K562 (cell line): ENCODE measurements at regions not wholly inside any gene's neighbourhood (a gene's known extent, or its start where the extent isn't known, plus 50 kb on each side); places are given as distances from the start of the nearest gene placed in this dataset.

Experiments used
- ATAC-seq: fragments of 200-7000 bp; cut with Tn5 transposase; 3 replicates; pipeline ENCODE4 v1.9.1; 2020; ENCODE audit warnings: moderate library complexity
- BruUV-seq: library from RNA; stranded (reverse); fragments of 400-500 nt; replicated peaks from 2 replicates; lab custom pipeline; 2021; lab: Mats Ljungman, UMichigan
- CTCF ChIA-PET: fragments of 300-600 bp; formaldehyde crosslinking; extraction: SDS; loops from one replicate; lab custom pipeline; 2021; ENCODE audit warnings: low intra/inter-chr PET ratio; lab: Yijun Ruan, JAX
- POLR2A ChIA-PET: fragments of 300-600, 350-650 bp; sonication (Branson Sonifier 250); formaldehyde crosslinking; extraction: SDS; loops from one replicate; lab custom pipeline; 2021; ENCODE audit warnings: antibody characterized with exemption, inconsistent platforms; lab: Yijun Ruan, JAX
- DNase-seq, 4 experiments: peaks; one replicate each; pipeline versions ENCODE4 v3.0.0 to v3.0.0-alpha.2; 2011 to 2018; ENCODE audit warnings: low spot score in 3 of 4, mixed read lengths in 3 of 4; ENCODE audit errors: extremely low read depth in 1 of 4
- FAIRE-seq: peaks from 2 replicates; lab custom pipeline; 2011; peaks lifted over from hg19 to GRCh38; lab: Jason Lieb, UNC
- H2AFZ ChIP-seq: 2 replicates; pipeline ENCODE4 v1.6.0; 2011; ENCODE audit warnings: low read depth, low read length, control low read depth, inconsistent platforms
- H3K27ac ChIP-seq: fragments of 200-600 bp; 3 replicates; pipeline ENCODE4 v1.8.0; 2011; ENCODE audit warnings: low read depth, mild to moderate bottlenecking, control low read depth, inconsistent platforms, low read length, moderate library complexity, mixed read lengths; ENCODE audit errors: extremely low read depth
- H3K27me3 ChIP-seq, 2 experiments: fragments of 300-600 bp in 1 of 2; 2 replicates in 1 of 2; 3 replicates in 1 of 2; pipeline versions ENCODE4 v1.6.0 to v1.8.0; 2011; ENCODE audit warnings: inconsistent platforms in 2 of 2, low read length in 2 of 2, mild to moderate bottlenecking in 1 of 2, mixed read lengths in 1 of 2, moderate library complexity in 1 of 2; ENCODE audit not compliant: control insufficient read depth in 2 of 2, insufficient read depth in 2 of 2
- H3K36me3 ChIP-seq: fragments of 300-600 bp; 3 replicates; pipeline ENCODE4 v1.8.0; 2011; ENCODE audit warnings: mild to moderate bottlenecking, low read length, inconsistent platforms; ENCODE audit not compliant: control insufficient read depth, insufficient read depth
- H3K4me1 ChIP-seq, 2 experiments: fragments of 200-600 bp in 1 of 2; replicated peaks in 1 of 2; 2 replicates in 1 of 2; 3 replicates in 1 of 2; pipeline versions ENCODE4 v1.5.1 to v1.8.0; 2011; ENCODE audit warnings: inconsistent platforms in 2 of 2, low read length in 2 of 2, mild to moderate bottlenecking in 1 of 2, mixed read lengths in 1 of 2, moderate library complexity in 1 of 2; ENCODE audit not compliant: control insufficient read depth in 2 of 2, insufficient read depth in 2 of 2
- H3K4me2 ChIP-seq: 2 replicates; pipeline ENCODE4 v1.6.1; 2011; ENCODE audit warnings: low read length, control low read depth, inconsistent platforms, mixed read lengths; ENCODE audit not compliant: insufficient read depth
- H3K4me3 ChIP-seq: fragments of 200-600 bp; sonication (generic), shearing (Covaris generic); 2 replicates; pipeline ENCODE4 v1.5.1; 2016; ENCODE audit warnings: control low read depth, inconsistent platforms
- H3K79me2 ChIP-seq: fragments of 200-600 bp; 3 replicates; pipeline ENCODE4 v1.8.0; 2011; ENCODE audit warnings: low read length, inconsistent platforms; ENCODE audit not compliant: control insufficient read depth, insufficient read depth
- H3K9ac ChIP-seq, 2 experiments: 2 replicates each; pipeline versions ENCODE4 v1.6.0 to v1.6.1; 2011; ENCODE audit warnings: low read depth in 2 of 2, low read length in 2 of 2, control low read depth in 1 of 2, inconsistent platforms in 1 of 2, mild to moderate bottlenecking in 1 of 2, mixed read lengths in 1 of 2; ENCODE audit not compliant: insufficient read depth in 1 of 2
- H3K9me1 ChIP-seq: one replicate; pipeline ENCODE4 v1.6.0; 2011; ENCODE audit warnings: inconsistent platforms, mild to moderate bottlenecking, low read length, moderate library complexity; ENCODE audit not compliant: control insufficient read depth, insufficient read depth
- H3K9me3 ChIP-seq: replicated peaks from 2 replicates; pipeline ENCODE4 v1.5.1; 2011; ENCODE audit warnings: low read depth, low read length, inconsistent platforms; ENCODE audit not compliant: control insufficient read depth, insufficient read depth
- H4K20me1 ChIP-seq: replicated peaks from 2 replicates; pipeline ENCODE4 v1.6.1; 2011; ENCODE audit warnings: low read length, inconsistent platforms, mixed read lengths; ENCODE audit not compliant: control insufficient read depth, insufficient read depth
- ARNT ChIP-seq, 2 experiments: fragments of 450-650 bp; IDR thresholded peaks; 2 replicates each; pipeline ENCODE4 v1.6.1; 2016; ENCODE audit warnings: mild to moderate bottlenecking in 1 of 2
- E4F1 ChIP-seq: fragments of 250-450 bp; sonication (Bioruptor Pico); IDR thresholded peaks from 2 replicates; pipeline ENCODE4 v1.5.0; 2021; ENCODE audit warnings: mild to moderate bottlenecking, borderline replicate concordance
- GTF2F1 ChIP-seq: IDR thresholded peaks from 2 replicates; pipeline ENCODE4 v1.6.1; 2011; ENCODE audit warnings: low read depth, low read length, improper control_type of control experiment
- MTA3 ChIP-seq: fragments of 450-650 bp; formaldehyde crosslinking; IDR thresholded peaks from 2 replicates; pipeline ENCODE4 v1.6.1; 2017; ENCODE audit warnings: mild to moderate bottlenecking, borderline replicate concordance
- PTTG1 ChIP-seq: fragments of 450-650 bp; IDR thresholded peaks from 2 replicates; pipeline ENCODE4 v1.6.1; 2016; ENCODE audit warnings: low read depth, mild to moderate bottlenecking, missing genetic modification characterization, missing compliant biosample characterization
- RFX5 ChIP-seq: IDR thresholded peaks from 2 replicates; pipeline ENCODE4 v1.6.1; 2011; ENCODE audit warnings: low read depth, mild to moderate bottlenecking, improper control_type of control experiment, low read length
- SMAD2 ChIP-seq: fragments of 150-350 bp; IDR thresholded peaks from 2 replicates; pipeline ENCODE4 v1.6.1; 2014; ENCODE audit warnings: low read depth, mild to moderate bottlenecking, low read length
- SRF ChIP-seq, 2 experiments: fragments of 250-450, 450-650 bp in 1 of 2; sonication (Bioruptor Pico) in 1 of 2; sonication (generic) in 1 of 2; formaldehyde crosslinking; IDR thresholded peaks; 2 replicates each; pipeline versions ENCODE4 v1.5.0 to v1.5.1; 2020 to 2022; ENCODE audit warnings: mild to moderate bottlenecking in 1 of 2, missing genetic modification reagents in 1 of 2
- TRIM28 ChIP-seq: fragments of 450-650 bp; IDR thresholded peaks from 2 replicates; pipeline ENCODE4 v1.6.1; 2017
- ZNF24 ChIP-seq: fragments of 450-650 bp; IDR thresholded peaks from 2 replicates; pipeline ENCODE4 v1.6.1; 2016
- ZNF311 ChIP-seq: fragments of 250-450 bp; sonication (Bioruptor Pico); IDR thresholded peaks from 2 replicates; pipeline ENCODE4 v1.4.0; 2020; ENCODE audit warnings: mild to moderate bottlenecking, moderate library complexity
- WGBS: fragments of 100-300 bp; shearing (Covaris generic); methylation state at CpG from one replicate; pipeline ENCODE4 v1.1.6; 2016; ENCODE audit warnings: low coverage, mixed read lengths; ENCODE audit not compliant: insufficient coverage; ENCODE audit errors: missing lambda C conversion rate; 5-methylcytosine and 5-hydroxymethylcytosine counted together
- in situ Hi-C: fragments of 300-500 bp; cut with MboI; formaldehyde crosslinking; loops from 4 replicates; pipeline ENCODE4 v1.15.0; 2018; ENCODE audit warnings: inconsistent platforms, mixed read lengths
- intact Hi-C: fragments of 100-400 bp; cut with micrococcal nuclease; formaldehyde crosslinking; loops from 2 replicates; pipeline ENCODE4 v1.14.2; 2022

GRCh38 chr19:20416661-20417060, 148.9 kb downstream of the ZNF737 start (continued):
- TF ChIP-seq E4F1 (CRISPR knock-in tag) (no peak), ARNT (IDR thresholded peaks at IDR 0.05) (no peak), SRF (CRISPR knock-in tag; IDR thresholded peaks at IDR 0.05) (no peak), GTF2F1 (no peak), TRIM28 (no peak), ZNF311 (no peak), SMAD2 (no peak), RFX5 (no peak), PTTG1 (tag) (no peak), MTA3 (no peak)

GRCh38 chr19:20414120-20414519, 151.5 kb downstream of the ZNF737 start:
- ChIA-PET POLR2A (no interaction called here), CTCF (no interaction called here)
- Histone ChIP-seq H3K9ac (no peak overlapping the region), H3K79me2 (no peaks in the 10 kb centered on the region), H3K27ac (no peak overlapping the region), H4K20me1 (no peaks in the 10 kb centered on the region), H3K9me1 (no peaks in the 10 kb centered on the region), H3K4me2 (no peak overlapping the region), H2AFZ (no peak overlapping the region), H3K27me3 (no peaks in the 10 kb centered on the region), H3K4me1 (no peaks in the 10 kb centered on the region), H3K9me3 (no peaks in the 10 kb centered on the region), H3K4me3 (no peak overlapping the region), H3K36me3 (no peaks in the 10 kb centered on the region)
- ATAC-seq: no peak
- intact Hi-C loops: no loop called here
- no peak for DNase-seq
- BruUV-seq: no TSS peak
- in situ Hi-C loops: loop anchor here (5.0 kb wide), 1 partner anchor 123 kb away; no protein-coding TSS in a partner anchor
- WGBS: no CpG with 5 or more reads among the region's 2 CpGs
- no peak for FAIRE-seq
- no peak for TF ChIP-seq ZNF24
